ENCODE measurements at regions not wholly inside any gene's neighbourhood (a gene's known extent, or its start where the extent isn't known, plus 50 kb on each side); places are given as distances from the start of the nearest gene placed in this dataset.
"Not testable (repeated sequence)": the region's sequence is repeated elsewhere in the genome, so short reads cannot be mapped to it uniquely, and the experiment has no call there.

DNA sequence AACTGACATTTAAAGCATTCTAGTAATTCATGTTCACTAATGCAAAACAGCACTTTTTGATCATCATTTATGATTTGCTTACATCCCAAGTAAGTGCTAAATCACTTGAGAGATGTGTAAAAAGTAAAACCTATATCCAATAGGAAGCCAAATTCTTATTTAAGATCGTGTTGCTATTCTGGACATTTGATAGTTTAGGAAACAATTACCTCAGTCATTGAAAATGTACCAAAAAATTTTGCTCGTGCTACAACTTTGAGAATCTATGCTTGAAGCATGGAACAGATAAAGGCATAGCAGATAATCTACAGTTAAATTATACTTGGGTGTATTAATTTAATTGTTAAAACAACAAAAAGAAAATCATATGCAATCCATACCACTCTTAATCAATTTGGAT is 571.6 kb upstream of the NR2F2 start:
- no peak for DNase-seq (ENCODE audit: low spot score)

DNA sequence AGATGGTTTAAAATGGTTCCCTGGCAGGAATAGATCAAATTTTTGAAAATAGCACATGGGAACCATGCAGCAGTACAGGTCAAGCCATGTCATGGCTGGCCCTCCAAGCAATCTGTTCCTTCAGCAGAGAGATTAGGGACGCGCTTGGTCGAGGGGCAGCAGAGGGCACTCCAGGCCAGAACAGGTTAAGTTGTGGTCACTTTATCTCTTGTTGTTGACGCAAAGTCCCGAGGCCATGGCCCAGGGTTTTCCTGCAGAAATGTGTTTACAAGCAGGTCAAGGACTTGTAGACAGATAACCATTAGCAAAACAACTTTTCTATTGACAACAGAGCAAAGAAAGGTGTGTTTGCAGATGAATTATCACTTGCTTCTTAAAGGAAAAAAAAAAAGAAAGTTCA is 570.0 kb upstream of the NR2F2 start:
- no peak for DNase-seq (ENCODE audit: low spot score)

DNA sequence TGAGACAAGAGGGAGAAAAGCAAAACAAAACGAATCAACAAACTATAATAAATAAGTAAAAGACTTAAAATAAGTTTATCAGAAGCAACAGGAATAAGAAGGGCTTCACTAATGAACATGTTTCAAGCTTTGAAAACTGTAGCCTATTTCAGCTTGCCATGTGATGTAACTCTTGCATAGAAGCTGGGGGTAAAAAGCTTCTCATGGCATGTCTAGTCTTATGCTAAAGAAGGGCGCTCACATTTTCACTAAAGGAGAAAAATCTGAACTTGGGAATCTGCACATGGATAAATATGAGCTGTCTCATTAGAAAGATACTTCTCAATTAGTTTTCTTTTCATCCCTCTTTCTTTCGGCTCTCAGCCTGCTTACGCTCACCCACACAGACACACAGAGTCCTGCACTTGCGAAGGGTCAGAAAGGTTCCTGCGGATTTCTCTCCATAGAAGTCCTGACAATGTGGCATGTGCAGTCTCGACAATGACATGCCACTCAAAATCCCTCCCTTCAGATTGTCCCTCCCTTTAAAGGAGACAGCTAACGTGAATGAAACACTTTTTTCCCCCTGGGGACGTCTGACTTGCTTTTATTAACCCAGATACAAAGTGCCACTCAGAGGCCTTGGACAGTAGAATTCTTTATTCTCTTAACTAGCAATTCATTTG is 568.9 kb upstream of the NR2F2 start:
- no peak for DNase-seq (ENCODE audit: low spot score)

DNA sequence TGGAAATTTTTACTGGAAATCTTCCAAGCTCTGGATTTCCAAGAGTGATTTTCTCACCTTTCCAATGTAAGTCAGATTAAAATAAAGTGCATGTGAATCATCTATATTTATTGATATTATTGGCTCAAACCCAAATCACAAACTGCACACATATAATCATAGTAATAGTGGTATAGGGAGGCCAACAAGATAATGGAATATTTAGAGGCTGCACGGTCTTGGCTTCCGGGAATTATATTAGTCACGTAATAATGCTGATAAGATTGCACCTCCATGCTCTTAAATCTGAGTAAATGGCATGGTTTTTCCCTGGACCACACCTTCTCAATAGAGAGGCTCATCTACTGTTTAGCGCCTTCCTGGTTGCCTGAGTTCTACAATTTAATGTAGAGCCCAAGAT is 567.1 kb upstream of the NR2F2 start:
- DNase-seq (ENCODE audit: low spot score), result no peak

DNA sequence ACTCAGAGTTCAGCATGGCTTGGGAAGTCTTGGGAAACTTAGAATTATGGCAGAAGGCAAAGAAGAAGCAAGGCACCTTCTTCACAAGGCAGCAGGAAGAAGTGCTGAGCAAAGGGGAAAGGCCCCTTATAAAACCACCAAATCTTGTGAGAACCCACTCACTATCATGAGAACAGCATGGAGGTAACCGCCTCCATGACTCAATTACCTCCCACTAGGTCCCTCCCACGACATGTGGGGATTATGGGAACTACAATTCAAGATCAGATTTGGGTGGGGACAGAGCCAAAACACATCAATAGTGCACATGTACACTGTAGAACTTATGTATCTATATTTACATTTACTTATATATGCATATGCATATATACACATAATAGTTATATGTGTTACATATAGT is 565.3 kb upstream of the NR2F2 start:
- no peak for DNase-seq (ENCODE audit: low spot score)

DNA sequence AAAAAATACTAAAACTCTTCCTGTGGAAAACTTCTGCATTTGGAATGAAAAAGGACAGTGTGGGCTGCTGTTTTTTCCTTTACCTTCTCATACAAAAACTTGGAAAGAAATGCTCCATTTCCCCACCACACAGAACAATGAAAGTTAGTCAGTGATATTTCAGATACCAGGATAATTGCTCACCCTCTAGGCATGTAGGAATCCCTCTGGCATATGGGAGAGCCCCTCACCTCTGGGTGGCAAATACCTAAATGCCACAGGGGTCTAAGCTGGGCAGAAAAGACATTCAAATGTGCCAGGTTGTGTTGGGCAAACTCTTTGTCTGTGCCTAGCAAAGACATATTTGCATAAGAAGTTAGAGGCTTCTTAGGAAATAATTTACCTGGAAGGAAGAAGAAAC is 560.3 kb upstream of the NR2F2 start:
- no peak for DNase-seq (ENCODE audit: low spot score)

DNA sequence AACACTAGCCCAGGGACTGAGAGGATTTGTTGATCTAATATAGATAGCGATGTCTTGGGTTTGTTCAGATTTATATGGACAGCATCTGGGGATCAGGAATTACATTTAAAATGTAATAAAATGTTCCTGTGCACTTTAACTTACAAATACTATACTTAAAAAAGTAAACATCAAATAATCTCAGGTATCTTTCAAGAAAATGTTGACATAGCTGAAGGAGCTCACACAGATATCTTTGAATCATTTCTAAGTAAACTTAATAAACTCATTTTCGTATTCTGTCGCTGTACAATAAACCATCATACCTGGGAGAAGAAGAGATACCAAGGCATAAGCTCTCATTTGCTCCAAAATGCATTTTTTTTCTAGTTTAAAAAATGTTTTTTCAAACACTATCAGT is 557.5 kb upstream of the NR2F2 start:
- DNase-seq (ENCODE audit: low spot score), result no peak

DNA sequence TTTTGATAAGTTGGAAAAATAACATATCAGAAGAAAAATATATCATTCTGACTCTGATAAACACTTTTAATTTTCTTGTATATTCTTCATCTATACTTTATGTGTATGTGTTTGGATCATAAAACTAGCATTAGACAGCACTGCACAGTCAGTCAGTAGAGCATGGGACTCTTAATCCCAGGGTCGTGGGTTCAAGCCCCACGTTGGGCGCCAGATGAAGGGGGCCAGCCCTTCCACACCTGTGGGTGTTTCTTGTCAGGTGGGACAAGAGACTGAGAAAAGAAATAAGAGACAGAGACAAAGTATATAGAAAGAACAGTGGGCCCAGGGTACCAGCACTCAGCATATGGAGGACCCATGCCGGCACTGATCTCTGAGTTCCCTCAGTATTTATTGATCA is 546.0 kb upstream of the NR2F2 start:
- no peak for DNase-seq (ENCODE audit: low spot score)

DNA sequence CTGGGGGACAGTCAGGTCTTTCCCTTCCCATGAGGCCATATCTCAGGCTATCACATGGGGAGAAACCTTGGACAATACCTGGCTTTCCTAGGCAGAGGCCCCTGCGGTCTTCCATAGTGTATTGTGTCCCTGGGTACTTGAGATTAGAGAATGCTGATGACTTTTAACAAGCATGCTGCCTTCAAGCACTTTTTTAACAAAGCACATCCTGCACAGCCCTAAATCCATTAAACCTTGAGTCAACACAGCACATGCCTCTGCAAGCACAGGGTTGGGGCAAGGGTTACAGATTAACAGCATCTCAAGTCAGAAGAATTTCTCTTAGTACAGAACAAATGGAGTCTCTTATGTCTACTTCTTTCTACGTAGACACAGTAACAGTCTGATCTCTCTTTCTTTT is 545.2 kb upstream of the NR2F2 start:
- not testable (repeated sequence) for DNase-seq (ENCODE audit: low spot score)

DNA sequence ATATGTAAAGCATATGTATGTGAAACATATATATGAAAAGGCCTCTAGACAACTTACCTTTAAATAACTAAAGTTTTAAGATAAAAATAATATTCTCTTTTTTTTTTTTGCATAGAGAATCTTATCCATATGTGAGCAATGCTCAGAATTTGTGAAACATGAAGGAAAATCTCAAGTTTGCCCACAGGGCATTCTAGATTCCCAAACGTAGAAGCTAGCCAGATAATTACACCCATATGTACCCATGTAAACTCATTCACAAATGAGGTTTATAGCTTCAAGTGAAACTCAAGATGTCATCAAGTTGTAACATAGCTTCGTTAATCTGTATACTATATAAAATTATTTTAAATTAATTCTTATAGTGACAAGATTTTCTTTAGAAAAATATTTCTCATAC is 537.3 kb upstream of the NR2F2 start:
- no peak for DNase-seq (ENCODE audit: low spot score)

DNA sequence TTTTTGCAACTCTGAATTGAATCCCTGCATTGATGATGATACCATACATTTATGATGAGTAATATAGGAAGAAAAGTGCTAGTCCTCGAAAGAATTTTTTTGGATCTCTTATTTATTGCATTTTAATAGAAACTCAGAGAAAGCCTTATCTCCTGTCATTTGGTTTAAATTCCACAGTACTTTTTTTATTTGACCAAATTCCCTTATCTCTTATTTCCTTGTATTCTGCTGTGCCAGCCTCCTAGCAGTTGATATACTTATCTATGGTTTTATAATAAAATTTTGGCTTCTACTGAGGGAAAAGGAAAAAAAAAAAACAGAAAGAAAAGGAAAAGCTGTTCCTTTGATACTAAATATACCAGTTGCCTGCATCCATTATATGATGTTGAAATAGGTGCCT is 535.1 kb upstream of the NR2F2 start:
- no peak for DNase-seq (ENCODE audit: low spot score)

DNA sequence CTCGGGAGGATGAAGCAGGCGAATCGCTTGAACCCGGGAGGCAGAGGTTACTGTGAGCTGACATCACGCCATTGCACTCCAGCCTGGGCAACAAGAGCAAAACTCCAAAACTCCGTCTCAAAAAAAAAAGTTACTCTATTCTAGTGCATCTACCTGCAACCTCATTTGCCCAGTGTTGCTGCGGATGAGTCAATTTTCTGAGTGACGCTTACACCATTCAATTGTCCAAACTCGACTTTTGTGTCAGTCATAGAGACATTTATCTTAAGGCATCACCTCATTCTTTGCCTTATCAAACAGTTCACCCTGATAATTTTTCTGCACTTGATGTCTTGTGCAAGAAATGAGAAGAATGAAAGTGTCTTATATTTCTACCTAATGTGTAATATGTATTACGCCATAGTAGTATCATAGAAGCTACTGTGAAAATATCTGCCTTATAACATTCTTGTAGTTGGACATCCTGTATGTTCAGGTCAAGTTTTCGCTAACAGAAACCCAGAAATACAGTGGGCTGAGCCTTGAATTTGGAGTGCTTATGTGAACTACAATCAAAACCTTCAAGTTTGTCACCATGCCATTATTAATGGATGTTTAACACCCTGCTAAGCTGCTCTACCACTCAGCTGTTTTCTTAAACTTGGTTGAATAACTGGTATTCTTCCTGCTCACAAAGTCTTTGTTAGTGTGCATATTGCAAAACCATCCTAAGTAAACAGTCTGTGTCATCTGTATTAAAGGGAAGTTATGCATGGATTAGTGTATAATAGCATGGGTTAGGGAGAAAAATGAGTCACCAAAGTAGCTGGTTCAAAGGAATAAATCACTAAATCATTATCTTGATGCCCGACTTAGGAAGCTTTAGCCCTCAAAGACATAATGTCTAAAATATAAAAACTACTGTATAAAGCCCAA is 531.0 kb upstream of the NR2F2 start:
- no peak for DNase-seq (ENCODE audit: low spot score)

DNA sequence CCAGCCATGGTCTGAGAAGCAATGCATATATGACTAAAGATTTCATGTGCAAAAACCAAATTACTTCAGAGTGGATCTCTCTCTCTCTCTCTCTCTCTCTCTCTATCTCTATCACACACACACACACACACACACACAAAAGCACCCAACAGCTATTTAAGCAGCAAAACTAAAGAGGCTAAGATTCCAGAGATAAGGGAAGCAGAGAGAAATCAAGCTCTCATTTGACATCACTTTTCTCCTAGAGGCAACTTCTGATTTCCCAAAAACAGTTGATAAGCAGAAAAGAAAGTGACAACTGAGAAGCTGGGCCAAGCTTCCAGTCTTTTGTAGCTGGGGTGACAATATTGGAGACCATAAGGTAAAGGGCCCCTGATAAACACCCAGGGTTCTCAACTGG is 526.0 kb upstream of the NR2F2 start:
- DNase-seq (ENCODE audit: low spot score), result no peak

DNA sequence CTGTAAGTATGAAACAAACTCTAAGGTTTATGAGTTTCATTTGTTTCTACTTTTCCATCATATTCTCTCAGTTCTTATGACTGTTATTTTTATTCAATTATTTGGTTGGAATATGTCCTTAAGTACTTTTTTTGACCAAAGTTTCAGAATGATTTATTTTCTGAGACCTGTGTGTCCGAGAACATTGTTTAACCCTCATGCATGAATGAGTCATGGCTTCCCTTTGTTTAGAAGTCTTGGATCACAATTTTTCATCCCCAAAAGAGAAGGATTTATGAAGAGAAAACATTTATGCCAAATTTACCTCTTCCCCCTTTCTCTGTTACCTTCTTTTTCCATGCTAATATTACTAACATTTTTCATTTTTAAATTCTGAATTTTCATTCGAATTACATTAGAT is 518.0 kb upstream of the NR2F2 start:
- no peak for DNase-seq (ENCODE audit: low spot score)

DNA sequence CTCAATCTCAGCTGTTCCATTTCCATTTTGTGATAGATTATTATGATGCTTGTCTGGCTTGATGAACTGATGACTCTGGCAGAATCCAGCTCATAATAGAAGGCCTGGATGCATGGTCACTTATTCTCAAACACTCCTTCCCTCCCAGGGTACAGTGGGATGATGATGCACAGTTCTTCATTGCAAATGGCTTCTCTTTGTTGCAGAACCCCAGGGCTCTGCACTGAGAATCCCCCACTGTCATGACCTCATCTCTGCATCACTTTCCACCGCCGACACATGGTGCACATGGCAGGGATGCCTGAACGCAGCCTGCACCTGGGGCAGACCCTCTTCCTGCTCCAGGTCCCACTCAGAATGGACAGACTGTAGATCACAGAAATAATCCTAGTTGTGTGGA is 515.6 kb upstream of the NR2F2 start:
- DNase-seq (ENCODE audit: low spot score), result no peak

DNA sequence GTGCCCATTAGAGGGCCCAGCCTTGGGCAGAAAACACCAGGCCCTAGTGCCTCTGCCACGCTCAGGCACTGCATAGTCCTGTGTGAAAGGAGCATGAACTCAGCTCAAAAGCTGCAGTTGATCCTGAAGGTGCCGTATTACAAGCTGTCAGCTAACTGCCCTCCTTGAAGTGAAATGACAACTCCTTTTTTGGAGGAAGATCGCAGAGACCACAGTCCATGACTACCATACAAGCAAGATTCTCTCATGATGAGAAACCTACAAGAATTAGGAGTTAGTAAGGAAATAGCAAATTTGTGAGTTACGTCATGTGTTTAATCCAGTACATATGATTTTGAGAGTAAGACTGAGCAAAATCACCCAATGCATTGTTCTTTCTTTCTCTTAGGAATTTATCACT is 513.9 kb upstream of the NR2F2 start:
- DNase-seq (ENCODE audit: low spot score), result no peak

DNA sequence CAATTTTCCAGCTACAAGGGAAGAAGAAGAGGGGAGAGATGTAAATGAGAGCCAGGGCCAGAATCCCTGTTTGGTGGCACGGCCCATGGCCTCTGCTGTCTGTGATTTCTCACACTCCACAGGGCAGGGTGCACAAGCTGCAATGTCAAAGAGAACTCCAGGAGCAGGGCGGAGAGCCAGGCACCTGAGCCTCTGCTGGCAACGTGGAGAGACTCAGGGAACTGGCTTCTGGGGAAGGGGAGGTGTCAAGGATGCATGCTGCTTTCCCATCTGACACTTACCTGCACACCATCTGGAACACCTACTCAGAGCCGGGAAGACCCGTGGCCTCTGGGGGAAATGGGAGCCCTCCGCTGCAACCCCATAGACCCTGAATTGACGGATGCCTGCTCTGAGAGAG is 507.5 kb upstream of the NR2F2 start:
- no peak for DNase-seq (ENCODE audit: low spot score)

DNA sequence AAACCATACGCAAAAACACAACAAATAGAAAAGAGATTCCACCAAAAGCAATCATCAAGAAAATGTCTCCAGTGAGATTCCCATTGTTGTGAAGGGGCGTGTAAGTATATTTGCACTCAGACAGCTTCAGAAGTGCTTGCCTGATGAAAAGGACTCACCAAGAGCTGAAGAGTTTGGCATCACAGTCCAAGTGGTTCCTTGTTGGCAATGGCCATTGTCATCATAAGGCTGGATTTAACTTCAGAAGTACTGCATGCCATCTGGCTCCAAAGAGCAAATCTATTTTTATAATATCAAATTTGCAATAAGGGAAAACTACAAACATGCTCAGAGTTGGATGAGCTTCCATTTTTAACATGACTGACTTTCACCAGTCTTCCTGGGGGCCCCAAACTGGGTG is 505.3 kb upstream of the NR2F2 start:
- DNase-seq (ENCODE audit: low spot score), result no peak

DNA sequence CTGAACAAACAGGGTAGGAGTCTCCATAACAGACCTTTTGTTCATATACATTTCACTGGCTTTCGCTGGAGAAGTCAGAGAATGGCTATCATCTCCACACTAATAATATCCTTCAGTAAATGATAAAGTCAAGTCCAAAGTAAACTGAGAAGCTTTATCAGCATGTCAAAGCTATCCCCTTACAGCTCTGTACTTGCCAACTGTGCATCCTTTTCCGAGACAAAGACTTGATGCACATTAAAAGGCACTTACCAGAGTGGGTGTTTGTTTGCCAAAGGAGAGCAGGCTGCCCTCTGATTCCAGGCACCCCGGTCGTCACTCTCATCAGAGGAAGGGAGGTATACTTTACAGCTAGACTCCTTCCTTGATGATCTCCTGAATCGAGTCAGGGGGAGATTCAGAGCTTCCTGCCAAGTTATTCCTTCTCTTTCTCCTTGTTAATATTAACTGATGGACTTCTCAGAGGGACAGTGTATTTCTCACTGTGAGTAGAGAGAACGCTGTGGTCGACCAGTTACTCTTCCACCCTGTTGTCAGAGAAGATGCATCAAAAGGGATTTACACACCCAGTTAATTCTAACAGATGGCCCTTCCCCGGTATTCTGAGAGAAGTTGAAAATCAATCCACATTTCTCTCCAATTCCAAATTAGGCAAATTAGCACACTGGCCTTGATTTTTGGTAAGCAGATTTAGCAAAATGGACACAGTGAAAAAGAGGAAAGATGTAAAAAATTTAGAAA is 504.7 kb upstream of the NR2F2 start:
- no peak for DNase-seq (ENCODE audit: low spot score)

DNA sequence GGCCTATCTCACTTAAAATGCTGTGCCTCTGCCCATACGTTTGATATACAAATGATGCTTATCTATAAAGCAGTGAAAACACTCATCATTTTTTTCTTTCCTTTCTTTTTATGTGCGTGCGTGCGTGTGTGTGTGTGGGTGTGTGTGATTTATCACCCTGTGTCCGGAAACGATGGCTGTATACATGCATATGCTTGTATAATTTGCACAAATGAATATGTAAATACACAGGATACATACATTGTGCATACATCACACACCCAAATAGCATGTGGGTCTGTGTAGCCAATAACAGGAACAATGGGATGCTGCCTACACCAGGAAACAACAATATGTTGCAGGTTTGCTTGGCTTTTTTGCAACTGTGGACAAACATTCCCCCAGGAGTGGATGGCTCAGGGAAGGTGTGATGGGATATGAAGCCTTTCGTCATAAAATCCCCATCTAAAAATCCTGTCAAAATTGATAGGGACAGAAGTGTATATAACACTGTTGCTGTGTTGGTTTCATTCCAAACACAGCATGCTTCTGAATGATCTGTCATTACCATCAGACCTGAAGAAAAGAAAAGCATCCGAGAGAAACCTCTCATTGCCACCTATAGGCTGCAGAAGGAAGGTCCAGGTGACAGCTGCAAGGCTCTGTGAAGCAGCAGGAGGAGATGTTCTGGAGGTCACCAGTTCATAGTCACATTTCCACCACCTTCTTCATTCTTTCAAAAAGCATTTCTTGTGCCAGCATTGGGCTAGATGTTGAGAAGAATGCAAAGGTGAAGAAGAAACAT is 503.9 kb upstream of the NR2F2 start:
- no peak for DNase-seq (ENCODE audit: low spot score)

DNA sequence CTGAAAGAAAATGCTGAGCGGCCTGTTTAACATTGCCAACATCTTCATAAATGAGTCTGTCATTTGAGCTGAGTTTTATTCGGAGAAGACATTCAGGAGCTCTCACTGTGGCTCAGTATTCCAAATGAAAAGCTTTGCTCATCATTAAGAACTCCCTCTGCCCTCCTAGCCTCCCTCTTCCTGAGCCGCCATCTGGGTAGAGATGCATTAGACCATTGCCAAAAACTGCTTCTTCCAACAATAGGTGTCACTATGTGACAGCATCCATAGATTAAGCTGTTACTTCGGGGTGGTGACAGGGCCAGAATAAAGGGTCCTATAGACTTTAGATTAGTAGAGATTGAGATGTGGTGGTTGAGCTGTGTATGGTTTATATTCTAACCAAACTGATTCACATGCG is 501.4 kb upstream of the NR2F2 start:
- DNase-seq (ENCODE audit: low spot score), result no peak

DNA sequence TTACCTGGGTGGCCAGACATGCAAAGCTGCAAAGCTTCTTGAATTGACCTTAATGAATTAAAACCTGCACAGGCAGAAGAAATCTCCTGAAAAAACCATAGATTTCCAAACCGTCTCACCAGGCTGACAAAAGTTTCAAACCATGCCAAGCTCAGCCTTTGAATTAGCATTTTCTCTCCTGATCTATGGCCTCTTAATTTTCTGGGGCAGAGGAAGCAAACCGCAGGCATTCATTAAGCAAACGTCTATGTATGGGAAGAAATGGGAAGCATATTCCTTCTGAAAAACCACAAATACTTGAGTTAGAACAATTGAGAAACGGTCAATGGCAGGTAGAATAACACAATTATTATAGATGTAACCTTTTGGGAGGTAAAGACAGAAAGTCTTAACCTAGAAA is 500.2 kb upstream of the NR2F2 start:
- DNase-seq (ENCODE audit: low spot score), result no peak
